OCI-LY1 (cell line): ENCODE measurements at regions not wholly inside any gene's neighbourhood (a gene's known extent, or its start where the extent isn't known, plus 50 kb on each side); places are given as distances from the start of the nearest gene placed in this dataset.

Experiments used
- CTCF ChIP-seq: fragments of 200-600 bp; sonication (generic), shearing (Covaris generic); IDR thresholded peaks from 2 replicates; pipeline ENCODE4 v1.5.1; 2017; ENCODE audit warnings: mild to moderate bottlenecking, antibody characterized with exemption, low read length, moderate library complexity, mixed read lengths
- EZH2 ChIP-seq: fragments of 200-600 bp; sonication (generic), shearing (Covaris generic); IDR thresholded peaks from 2 replicates; pipeline ENCODE4 v1.8.0; 2017; ENCODE audit warnings: borderline replicate concordance, mixed run types, mild to moderate bottlenecking, antibody characterized with exemption, low read length, moderate library complexity, mixed read lengths

- no peak for TF ChIP-seq EZH2
- no peak for TF ChIP-seq CTCF
These were observed 103.9 kb downstream of the PMAIP1 start for GRCh38 chr18:60003610-60004185.
